Testis (tissue), 2 donors: ENCODE measurements at regions not wholly inside any gene's neighbourhood (a gene's known extent, or its start where the extent isn't known, plus 50 kb on each side); places are given as distances from the start of the nearest gene placed in this dataset.

Experiments
- DNase-seq: peaks from one replicate; pipeline ENCODE4 v3.0.0-alpha.2; 2019
- H3K27ac ChIP-seq, 2 donors: fragments of 200-600 bp; sonication (generic); one replicate each; pipeline ENCODE4 v1.5.1; 2019
- H3K27me3 ChIP-seq: fragments of 200-600 bp; sonication (generic); one replicate; pipeline ENCODE4 v1.5.1; 2019
- H3K36me3 ChIP-seq: fragments of 200-600 bp; sonication (generic); one replicate; pipeline ENCODE4 v1.5.1; 2017; ENCODE audit warnings: low read depth; ENCODE audit errors: missing control alignments
- H3K4me1 ChIP-seq: fragments of 200-600 bp; sonication (generic); one replicate; pipeline ENCODE4 v1.5.1; 2019
- H3K4me3 ChIP-seq, 2 donors: fragments of 200-600 bp; sonication (generic); one replicate each; pipeline ENCODE4 v1.5.1; 2017 to 2019
- H3K9me3 ChIP-seq: fragments of 200-600 bp; sonication (generic); one replicate; pipeline ENCODE4 v1.5.1; 2017
- POLR2A ChIP-seq: fragments of 450-650 bp; IDR thresholded peaks from one replicate; pipeline ENCODE4 v1.6.1; 2017; ENCODE audit warnings: antibody characterized with exemption, mild to moderate bottlenecking, moderate library complexity
- WGBS, 2 donors: methylation state at CpG; one replicate each; pipeline ENCODE4 v1.1.5; 2018; 5-methylcytosine and 5-hydroxymethylcytosine counted together
- intact Hi-C: fragments of 100-400 bp; cut with DNase I; formaldehyde crosslinking; loops from one replicate; pipeline ENCODE4 v1.15.1; 2023; ENCODE audit warnings: low total_unique reads
- TF ChIP-seq, protein P1 (sequence below), 3 experiments: fragments of 450-650 bp in 2 of 3; fragments of 200-600 bp in 1 of 3; sonication (generic) in 1 of 3; IDR thresholded peaks; one replicate each; pipeline ENCODE4 v1.5.1; 2016 to 2019; ENCODE audit warnings: antibody characterized with exemption in 3 of 3, mild to moderate bottlenecking in 2 of 3, moderate library complexity in 1 of 3

- Histone ChIP-seq H3K4me1 (no peaks in the 10 kb centered on the region), H3K9me3 (no peaks in the 10 kb centered on the region), H3K27me3 (no peaks in the 10 kb centered on the region), H3K36me3 (no peaks in the 10 kb centered on the region), H3K4me3 (no peak overlapping the region), H3K27ac (no peak overlapping the region)
- TF ChIP-seq POLR2A: no peak
- TF ChIP-seq, protein P1, sequence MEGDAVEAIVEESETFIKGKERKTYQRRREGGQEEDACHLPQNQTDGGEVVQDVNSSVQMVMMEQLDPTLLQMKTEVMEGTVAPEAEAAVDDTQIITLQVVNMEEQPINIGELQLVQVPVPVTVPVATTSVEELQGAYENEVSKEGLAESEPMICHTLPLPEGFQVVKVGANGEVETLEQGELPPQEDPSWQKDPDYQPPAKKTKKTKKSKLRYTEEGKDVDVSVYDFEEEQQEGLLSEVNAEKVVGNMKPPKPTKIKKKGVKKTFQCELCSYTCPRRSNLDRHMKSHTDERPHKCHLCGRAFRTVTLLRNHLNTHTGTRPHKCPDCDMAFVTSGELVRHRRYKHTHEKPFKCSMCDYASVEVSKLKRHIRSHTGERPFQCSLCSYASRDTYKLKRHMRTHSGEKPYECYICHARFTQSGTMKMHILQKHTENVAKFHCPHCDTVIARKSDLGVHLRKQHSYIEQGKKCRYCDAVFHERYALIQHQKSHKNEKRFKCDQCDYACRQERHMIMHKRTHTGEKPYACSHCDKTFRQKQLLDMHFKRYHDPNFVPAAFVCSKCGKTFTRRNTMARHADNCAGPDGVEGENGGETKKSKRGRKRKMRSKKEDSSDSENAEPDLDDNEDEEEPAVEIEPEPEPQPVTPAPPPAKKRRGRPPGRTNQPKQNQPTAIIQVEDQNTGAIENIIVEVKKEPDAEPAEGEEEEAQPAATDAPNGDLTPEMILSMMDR (IDR thresholded peaks at IDR 0.05): no peak
- WGBS, 2 donors: 63 to 73% methylated on average over 2 of the region's 2 CpGs
- intact Hi-C loops: no loop called here
- DNase-seq: no peak
These were observed 381.4 kb downstream of the CCDC85A start for GRCh38 chr2:56565143-56565542.

DNA sequence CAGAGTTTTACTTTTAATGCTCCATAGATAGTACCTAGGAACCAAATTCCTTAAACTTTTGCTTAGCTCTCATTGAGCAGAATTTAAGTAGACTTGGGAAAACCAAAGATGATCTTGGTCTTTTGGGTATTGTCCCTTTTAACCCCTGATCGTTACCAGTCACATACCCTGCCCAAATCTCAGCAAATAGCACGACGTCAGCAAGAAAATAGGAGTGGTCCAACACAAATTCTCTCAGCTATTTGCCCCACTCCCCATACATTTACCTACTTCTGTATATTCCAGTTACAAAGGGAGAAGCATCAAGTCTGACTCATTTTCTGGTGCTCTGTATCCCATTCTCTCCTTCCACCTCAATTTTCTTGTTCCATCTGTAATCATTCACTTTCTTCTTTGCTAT lies 387.3 kb downstream of the CCDC85A start:
- no peak for DNase-seq
- TF ChIP-seq, protein P1 (IDR thresholded peaks at IDR 0.05): no peak
- no peak for TF ChIP-seq POLR2A
- H3K27ac ChIP-seq: no peak overlapping the region
- intact Hi-C loops: no loop called here
- no peaks in the 10 kb centered on the region for H3K27me3 ChIP-seq
- 82 to 93% methylated on average over 3 of the region's 3 CpGs for WGBS, 2 donors
- no peaks in the 10 kb centered on the region for H3K36me3 ChIP-seq
- H3K4me3 ChIP-seq: no peak overlapping the region
- no peaks in the 10 kb centered on the region for H3K4me1 ChIP-seq
- H3K9me3 ChIP-seq: no peaks in the 10 kb centered on the region

DNA sequence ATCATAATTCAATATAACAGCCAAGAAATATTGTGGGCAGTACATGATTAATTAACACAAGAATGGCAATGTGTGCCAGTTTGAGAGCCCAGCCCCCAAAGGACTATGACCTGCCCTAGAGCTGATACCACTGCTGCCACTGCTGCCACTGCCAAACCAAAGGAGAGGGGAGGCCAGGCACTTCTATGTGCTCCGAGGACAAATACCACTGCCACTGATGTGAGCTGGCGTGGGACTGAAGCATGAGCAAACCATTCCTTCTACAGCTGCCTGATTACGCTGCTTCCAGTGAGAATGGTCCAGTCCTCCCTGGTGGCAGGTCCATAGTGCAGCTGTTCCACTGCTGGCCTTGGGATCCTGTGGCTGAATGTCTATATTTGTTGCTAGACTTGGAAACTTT lies 392.2 kb downstream of the CCDC85A start:
- no peaks in the 10 kb centered on the region for H3K9me3 ChIP-seq
- H3K27me3 ChIP-seq: no peaks in the 10 kb centered on the region
- 56 to 62% methylated on average over 2 to 3 of the region's 3 CpGs for WGBS, 2 donors
- H3K27ac ChIP-seq: no peak overlapping the region
- intact Hi-C loops: no loop called here
- TF ChIP-seq POLR2A: no peak
- TF ChIP-seq, protein P1 (IDR thresholded peaks at IDR 0.05): no peak
- H3K36me3 ChIP-seq: no peaks in the 10 kb centered on the region
- no peak for DNase-seq
- no peak overlapping the region for H3K4me3 ChIP-seq
- no peaks in the 10 kb centered on the region for H3K4me1 ChIP-seq

- Histone ChIP-seq H3K4me3 (no peak overlapping the region), H3K36me3 (no peaks in the 10 kb centered on the region), H3K27ac (no peak overlapping the region), H3K4me1 (no peaks in the 10 kb centered on the region), H3K9me3 (no peaks in the 10 kb centered on the region), H3K27me3 (no peaks in the 10 kb centered on the region)
- TF ChIP-seq, protein P1 (IDR thresholded peaks at IDR 0.05): no peak
- TF ChIP-seq POLR2A: no peak
- intact Hi-C loops: no loop called here
- DNase-seq: no peak
These were observed 396.5 kb downstream of the CCDC85A start for GRCh38 chr2:56580242-56580641.

GRCh38 chr2:56582570-56582969 lies 398.8 kb downstream of the CCDC85A start:
- Histone ChIP-seq H3K36me3 (no peaks in the 10 kb centered on the region), H3K27ac (no peak overlapping the region), H3K4me3 (no peak overlapping the region), H3K27me3 (no peaks in the 10 kb centered on the region), H3K9me3 (no peaks in the 10 kb centered on the region), H3K4me1 (no peaks in the 10 kb centered on the region)
- no peak for DNase-seq
- 78 to 83% methylated on average over 1 of the region's 1 CpG for WGBS, 2 donors
- intact Hi-C loops: no loop called here
- TF ChIP-seq, protein P1 (IDR thresholded peaks at IDR 0.05): no peak
- no peak for TF ChIP-seq POLR2A
